Right lobe of liver (tissue), 6 donors: ENCODE measurements at regions not wholly inside any gene's neighbourhood (a gene's known extent, or its start where the extent isn't known, plus 50 kb on each side); places are given as distances from the start of the nearest gene placed in this dataset.

Source experiments
- ATAC-seq, 4 donors: fragments of 200-7000 bp; cut with Tn5 transposase; one replicate each; pipeline ENCODE4 v1.9.1; 2020; ENCODE audit warnings: mild to moderate bottlenecking in 4 of 4, moderate library complexity in 4 of 4
- DNase-seq, 3 donors: peaks; one replicate each; pipeline ENCODE4 v3.0.0-alpha.2; 2020
- H3K27ac ChIP-seq, 3 donors: fragments of 200-600 bp; one replicate each; pipeline ENCODE4 v1.8.0; 2022
- H3K27me3 ChIP-seq, 2 donors: fragments of 200-600 bp; one replicate each; pipeline ENCODE4 v1.8.0; 2022
- H3K36me3 ChIP-seq, 4 donors: fragments of 200-600 bp; sonication (generic) in 1 of 4; one replicate each; pipeline versions ENCODE4 v1.5.1 to v1.8.0; 2017 to 2022; ENCODE audit warnings: control low read depth in 1 of 4
- H3K4me1 ChIP-seq, 4 donors: fragments of 200-600 bp; sonication (generic) in 1 of 4; one replicate each; pipeline versions ENCODE4 v1.5.1 to v1.8.0; 2017 to 2022; ENCODE audit warnings: control low read depth in 1 of 4
- H3K4me3 ChIP-seq, 3 donors: fragments of 200-600 bp; one replicate each; pipeline ENCODE4 v1.8.0; 2022
- H3K9me3 ChIP-seq, 4 donors: fragments of 200-600 bp; sonication (generic) in 1 of 4; one replicate each; pipeline versions ENCODE4 v1.5.1 to v1.8.0; 2017 to 2022; ENCODE audit warnings: control low read depth in 1 of 4
- CTCF ChIP-seq, 4 donors: fragments of 200-600 bp in 3 of 4; fragments of 450-650 bp in 1 of 4; IDR thresholded peaks; one replicate each; pipeline versions ENCODE4 v1.5.1 to v1.8.0; 2016 to 2022; ENCODE audit warnings: antibody characterized with exemption in 4 of 4, mild to moderate bottlenecking in 2 of 4
- POLR2A ChIP-seq: fragments of 450-650 bp; IDR thresholded peaks from one replicate; pipeline ENCODE4 v1.6.1; 2017; ENCODE audit warnings: antibody characterized with exemption, mild to moderate bottlenecking
- WGBS: methylation state at CpG from one replicate; pipeline ENCODE4 v1.1.6; 2018; ENCODE audit warnings: low coverage, low lambda C conversion rate; ENCODE audit not compliant: insufficient coverage; ENCODE audit errors: missing lambda C conversion rate; 5-methylcytosine and 5-hydroxymethylcytosine counted together
- intact Hi-C, 2 donors: fragments of 100-400 bp; cut with DNase I; formaldehyde crosslinking; loops; one replicate each; pipeline versions ENCODE4 v1.11.2 to v1.14.1; 2022
- donor health status: DM: no; HTN: yes; CAD: no.
- donor health status: DM: no; HTN: no; CAD: no.
- donor health status: DM: no; HTN: no; CAD: no.
- donor health status: DM: no; HTN: yes; CAD: no.
- donor health status: DM: no; HTN: yes; CAD: no.

- Histone ChIP-seq H3K27ac (no peak overlapping the region), H3K27me3 (no peaks in the 10 kb centered on the region), H3K36me3 (no peaks in the 10 kb centered on the region), H3K4me3 (no peak overlapping the region), H3K9me3 (no peaks in the 10 kb centered on the region), H3K4me1 (no peaks in the 10 kb centered on the region)
- 72% methylated on average over 6 of the region's 6 CpGs for WGBS
- intact Hi-C loops, result no loop called here
- DNase-seq, result no peak
- no peak for ATAC-seq
- TF ChIP-seq CTCF (IDR thresholded peaks at IDR 0.05) (no peak), POLR2A (no peak)
These were observed 997.9 kb upstream of the TENM3 start for GRCh38 chr4:181245326-181245725.

GRCh38 chr4:181249031-181249430, 994.2 kb upstream of the TENM3 start:
- no peak overlapping the region for H3K4me3 ChIP-seq
- no peak for TF ChIP-seq CTCF (IDR thresholded peaks at IDR 0.05)
- no peak for TF ChIP-seq POLR2A
- intact Hi-C loops, result no loop called here
- no peaks in the 10 kb centered on the region for H3K9me3 ChIP-seq
- H3K4me1 ChIP-seq, result no peaks in the 10 kb centered on the region
- no peak overlapping the region for H3K27ac ChIP-seq
- WGBS, result 46% methylated on average over 4 of the region's 4 CpGs
- H3K36me3 ChIP-seq, result no peaks in the 10 kb centered on the region
- no peaks in the 10 kb centered on the region for H3K27me3 ChIP-seq
- no peak for DNase-seq
- no peak for ATAC-seq

- Histone ChIP-seq H3K27me3 (no peaks in the 10 kb centered on the region), H3K36me3 (no peaks in the 10 kb centered on the region), H3K4me1 (no peaks in the 10 kb centered on the region), H3K4me3 (no peak overlapping the region), H3K9me3 (no peaks in the 10 kb centered on the region), H3K27ac (no peak overlapping the region)
- 42% methylated on average over 6 of the region's 6 CpGs for WGBS
- intact Hi-C loops, result no loop called here
- DNase-seq (no peak), ATAC-seq (no peak)
- TF ChIP-seq CTCF (IDR thresholded peaks at IDR 0.05) (no peak), POLR2A (no peak)
These were observed 988.4 kb upstream of the TENM3 start for GRCh38 chr4:181254771-181255170.

- no peaks in the 10 kb centered on the region for H3K4me1 ChIP-seq
- H3K27ac ChIP-seq, result no peak overlapping the region
- intact Hi-C loops, result no loop called here
- no peaks in the 10 kb centered on the region for H3K27me3 ChIP-seq
- ATAC-seq (no peak), DNase-seq (no peak)
- 7% methylated on average over 2 of the region's 2 CpGs for WGBS
- H3K36me3 ChIP-seq, result no peaks in the 10 kb centered on the region
- TF ChIP-seq POLR2A (no peak), CTCF (IDR thresholded peaks at IDR 0.05) (no peak)
- no peaks in the 10 kb centered on the region for H3K9me3 ChIP-seq
- H3K4me3 ChIP-seq, result no peak overlapping the region
These were observed 984.6 kb upstream of the TENM3 start for GRCh38 chr4:181258569-181258968.

GRCh38 chr4:181259081-181259709, 984.0 kb upstream of the TENM3 start:
- no peak for TF ChIP-seq CTCF (IDR thresholded peaks at IDR 0.05)
- TF ChIP-seq POLR2A, result no peak

More at GRCh38 chr4:181259081-181259709, 984.0 kb upstream of the TENM3 start:
- H3K9me3 ChIP-seq, result no peaks in the 10 kb centered on the region
- DNase-seq, result no peak
- no peak overlapping the region for H3K27ac ChIP-seq
- 24% methylated on average over 4 of the region's 4 CpGs for WGBS
- no peaks in the 10 kb centered on the region for H3K27me3 ChIP-seq
- no peak for ATAC-seq
- intact Hi-C loops, result no loop called here
- H3K36me3 ChIP-seq, result no peaks in the 10 kb centered on the region
- no peak overlapping the region for H3K4me3 ChIP-seq
- no peaks in the 10 kb centered on the region for H3K4me1 ChIP-seq
